HEK293 (cell line): ENCODE measurements at regions not wholly inside any gene's neighbourhood (a gene's known extent, or its start where the extent isn't known, plus 50 kb on each side); places are given as distances from the start of the nearest gene placed in this dataset.

Experiments
- CTCF ChIA-PET: fragments of 350-600 bp; formaldehyde crosslinking; extraction: SDS; loops from one replicate; lab custom pipeline; 2021; ENCODE audit warnings: antibody characterized with exemption; lab: Yijun Ruan, JAX
- POLR2A ChIA-PET: fragments of 300-600 bp; formaldehyde crosslinking; extraction: SDS; loops from one replicate; lab custom pipeline; 2020; ENCODE audit warnings: antibody characterized with exemption, inconsistent platforms; lab: Yijun Ruan, JAX
- H3K27ac ChIP-seq: fragments of 200-500 bp; sonication (Bioruptor generic); 2 replicates; pipeline ENCODE4 v1.5.1; 2014; ENCODE audit warnings: low read depth, low read length, control low read depth, inconsistent platforms; ENCODE audit errors: extremely low read depth
- H3K36me3 ChIP-seq, 2 experiments: fragments of 200-500 bp in 1 of 2; sonication (Bioruptor generic) in 1 of 2; 1 replicate in 1 of 2; 2 replicates in 1 of 2; pipeline ENCODE4 v1.5.1; 2014 to 2017; ENCODE audit warnings: inconsistent platforms in 2 of 2, low read length in 2 of 2; ENCODE audit not compliant: control insufficient read depth in 2 of 2, insufficient read depth in 1 of 2
- H3K4me1 ChIP-seq: fragments of 200-500 bp; sonication (Bioruptor generic); 2 replicates; pipeline ENCODE4 v1.5.1; 2014; ENCODE audit warnings: mild to moderate bottlenecking, low read length, inconsistent platforms; ENCODE audit not compliant: control insufficient read depth, insufficient read depth
- H3K4me3 ChIP-seq: 2 replicates; pipeline ENCODE4 v1.5.1; 2011; ENCODE audit warnings: low read depth, mild to moderate bottlenecking, control low read depth, low read length, moderate library complexity
- H3K9me3 ChIP-seq: fragments of 200-500 bp; sonication (Bioruptor generic); 2 replicates; pipeline ENCODE4 v1.5.1; 2014; ENCODE audit warnings: low read depth, low read length, inconsistent platforms; ENCODE audit not compliant: control insufficient read depth, insufficient read depth
- GFI1B ChIP-seq: fragments of 450-650 bp; formaldehyde crosslinking; IDR thresholded peaks from 2 replicates; pipeline ENCODE4 v1.5.1; 2016; ENCODE audit warnings: missing biosample characterization, missing genetic modification characterization
- KLF10 ChIP-seq: fragments of 450-650 bp; IDR thresholded peaks from 2 replicates; pipeline ENCODE4 v1.5.1; 2018; ENCODE audit warnings: missing biosample characterization, mild to moderate bottlenecking, missing genetic modification characterization
- ZBTB48 ChIP-seq: fragments of 450-650 bp; formaldehyde crosslinking; IDR thresholded peaks from 2 replicates; pipeline ENCODE4 v1.5.1; 2016; ENCODE audit warnings: missing biosample characterization, missing genetic modification characterization
- ZBTB8A ChIP-seq: fragments of 450-650 bp; formaldehyde crosslinking; IDR thresholded peaks from 2 replicates; pipeline ENCODE4 v1.5.1; 2016; ENCODE audit warnings: missing biosample characterization, missing genetic modification characterization
- ZIC2 ChIP-seq: fragments of 450-650 bp; formaldehyde crosslinking; IDR thresholded peaks from 2 replicates; pipeline ENCODE4 v1.5.1; 2016; ENCODE audit warnings: missing biosample characterization, missing genetic modification characterization
- ZNF211 ChIP-seq: fragments of 450-650 bp; formaldehyde crosslinking; IDR thresholded peaks from 2 replicates; pipeline ENCODE4 v1.5.1; 2016; ENCODE audit warnings: low read depth, missing biosample characterization, missing genetic modification characterization
- ZNF473 ChIP-seq: fragments of 450-650 bp; formaldehyde crosslinking; IDR thresholded peaks from 2 replicates; pipeline ENCODE4 v1.5.1; 2017; ENCODE audit warnings: missing biosample characterization, missing genetic modification characterization
- ZNF561 ChIP-seq: fragments of 450-650 bp; IDR thresholded peaks from 2 replicates; pipeline ENCODE4 v1.5.1; 2018; ENCODE audit warnings: missing biosample characterization, missing genetic modification characterization, borderline replicate concordance
- ZNF660 ChIP-seq: fragments of 450-650 bp; IDR thresholded peaks from 2 replicates; pipeline ENCODE4 v1.5.1; 2018; ENCODE audit warnings: missing biosample characterization, mild to moderate bottlenecking, missing genetic modification characterization
- ZNF76 ChIP-seq: fragments of 450-650 bp; formaldehyde crosslinking; IDR thresholded peaks from 2 replicates; pipeline ENCODE4; 2016; ENCODE audit warnings: low read depth, missing biosample characterization, missing genetic modification characterization, borderline replicate concordance
- ZNF843 ChIP-seq: fragments of 450-650 bp; formaldehyde crosslinking; IDR thresholded peaks from 2 replicates; pipeline ENCODE4 v1.5.1; 2016; ENCODE audit warnings: missing biosample characterization, missing genetic modification characterization
- TF ChIP-seq, protein P1 (sequence below): fragments of 450-650 bp; formaldehyde crosslinking; IDR thresholded peaks from 2 replicates; pipeline ENCODE4 v1.5.1; 2016; ENCODE audit warnings: missing biosample characterization, missing genetic modification characterization, borderline replicate concordance
- TF ChIP-seq, protein P2 (sequence below): fragments of 450-650 bp; formaldehyde crosslinking; IDR thresholded peaks from 2 replicates; pipeline ENCODE4 v1.5.1; 2016; ENCODE audit warnings: missing biosample characterization, missing genetic modification characterization
- TF ChIP-seq, protein P3 (sequence below): fragments of 450-650 bp; formaldehyde crosslinking; IDR thresholded peaks from 2 replicates; pipeline ENCODE4 v1.5.1; 2017; ENCODE audit warnings: missing biosample characterization, mild to moderate bottlenecking, missing genetic modification characterization, moderate library complexity
- TF ChIP-seq, protein P4 (sequence below): fragments of 450-650 bp; formaldehyde crosslinking; IDR thresholded peaks from 2 replicates; pipeline ENCODE4 v1.5.1; 2016; ENCODE audit warnings: missing biosample characterization, missing genetic modification characterization
- TF ChIP-seq, protein P5 (sequence below): fragments of 450-650 bp; formaldehyde crosslinking; IDR thresholded peaks from 2 replicates; pipeline ENCODE4 v1.5.1; 2017; ENCODE audit warnings: missing biosample characterization, missing genetic modification characterization
- TF ChIP-seq, protein P6 (sequence below): fragments of 450-650 bp; formaldehyde crosslinking; optimal IDR thresholded peaks from 2 replicates; pipeline ENCODE3; 2016; ENCODE audit warnings: missing biosample characterization, mild to moderate bottlenecking, missing genetic modification characterization

- CTCF ChIA-PET = interaction anchor here (0.6 kb wide), 1 partner anchor 21 kb away, joined by 3 read pairs; no protein-coding TSS in a partner anchor
- TF ChIP-seq ZBTB48 = no peak
- no peak for TF ChIP-seq ZNF473 (tag by site-specific recombination)
- TF ChIP-seq ZBTB8A = no peak
- no peak for TF ChIP-seq ZNF561 (tag by site-specific recombination)
- TF ChIP-seq, protein P1, sequence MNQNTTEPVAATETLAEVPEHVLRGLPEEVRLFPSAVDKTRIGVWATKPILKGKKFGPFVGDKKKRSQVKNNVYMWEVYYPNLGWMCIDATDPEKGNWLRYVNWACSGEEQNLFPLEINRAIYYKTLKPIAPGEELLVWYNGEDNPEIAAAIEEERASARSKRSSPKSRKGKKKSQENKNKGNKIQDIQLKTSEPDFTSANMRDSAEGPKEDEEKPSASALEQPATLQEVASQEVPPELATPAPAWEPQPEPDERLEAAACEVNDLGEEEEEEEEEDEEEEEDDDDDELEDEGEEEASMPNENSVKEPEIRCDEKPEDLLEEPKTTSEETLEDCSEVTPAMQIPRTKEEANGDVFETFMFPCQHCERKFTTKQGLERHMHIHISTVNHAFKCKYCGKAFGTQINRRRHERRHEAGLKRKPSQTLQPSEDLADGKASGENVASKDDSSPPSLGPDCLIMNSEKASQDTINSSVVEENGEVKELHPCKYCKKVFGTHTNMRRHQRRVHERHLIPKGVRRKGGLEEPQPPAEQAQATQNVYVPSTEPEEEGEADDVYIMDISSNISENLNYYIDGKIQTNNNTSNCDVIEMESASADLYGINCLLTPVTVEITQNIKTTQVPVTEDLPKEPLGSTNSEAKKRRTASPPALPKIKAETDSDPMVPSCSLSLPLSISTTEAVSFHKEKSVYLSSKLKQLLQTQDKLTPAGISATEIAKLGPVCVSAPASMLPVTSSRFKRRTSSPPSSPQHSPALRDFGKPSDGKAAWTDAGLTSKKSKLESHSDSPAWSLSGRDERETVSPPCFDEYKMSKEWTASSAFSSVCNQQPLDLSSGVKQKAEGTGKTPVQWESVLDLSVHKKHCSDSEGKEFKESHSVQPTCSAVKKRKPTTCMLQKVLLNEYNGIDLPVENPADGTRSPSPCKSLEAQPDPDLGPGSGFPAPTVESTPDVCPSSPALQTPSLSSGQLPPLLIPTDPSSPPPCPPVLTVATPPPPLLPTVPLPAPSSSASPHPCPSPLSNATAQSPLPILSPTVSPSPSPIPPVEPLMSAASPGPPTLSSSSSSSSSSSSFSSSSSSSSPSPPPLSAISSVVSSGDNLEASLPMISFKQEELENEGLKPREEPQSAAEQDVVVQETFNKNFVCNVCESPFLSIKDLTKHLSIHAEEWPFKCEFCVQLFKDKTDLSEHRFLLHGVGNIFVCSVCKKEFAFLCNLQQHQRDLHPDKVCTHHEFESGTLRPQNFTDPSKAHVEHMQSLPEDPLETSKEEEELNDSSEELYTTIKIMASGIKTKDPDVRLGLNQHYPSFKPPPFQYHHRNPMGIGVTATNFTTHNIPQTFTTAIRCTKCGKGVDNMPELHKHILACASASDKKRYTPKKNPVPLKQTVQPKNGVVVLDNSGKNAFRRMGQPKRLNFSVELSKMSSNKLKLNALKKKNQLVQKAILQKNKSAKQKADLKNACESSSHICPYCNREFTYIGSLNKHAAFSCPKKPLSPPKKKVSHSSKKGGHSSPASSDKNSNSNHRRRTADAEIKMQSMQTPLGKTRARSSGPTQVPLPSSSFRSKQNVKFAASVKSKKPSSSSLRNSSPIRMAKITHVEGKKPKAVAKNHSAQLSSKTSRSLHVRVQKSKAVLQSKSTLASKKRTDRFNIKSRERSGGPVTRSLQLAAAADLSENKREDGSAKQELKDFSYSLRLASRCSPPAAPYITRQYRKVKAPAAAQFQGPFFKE (tag by site-specific recombination) = no peak
- TF ChIP-seq ZIC2 (tag by site-specific recombination) = no peak
- TF ChIP-seq, protein P2, sequence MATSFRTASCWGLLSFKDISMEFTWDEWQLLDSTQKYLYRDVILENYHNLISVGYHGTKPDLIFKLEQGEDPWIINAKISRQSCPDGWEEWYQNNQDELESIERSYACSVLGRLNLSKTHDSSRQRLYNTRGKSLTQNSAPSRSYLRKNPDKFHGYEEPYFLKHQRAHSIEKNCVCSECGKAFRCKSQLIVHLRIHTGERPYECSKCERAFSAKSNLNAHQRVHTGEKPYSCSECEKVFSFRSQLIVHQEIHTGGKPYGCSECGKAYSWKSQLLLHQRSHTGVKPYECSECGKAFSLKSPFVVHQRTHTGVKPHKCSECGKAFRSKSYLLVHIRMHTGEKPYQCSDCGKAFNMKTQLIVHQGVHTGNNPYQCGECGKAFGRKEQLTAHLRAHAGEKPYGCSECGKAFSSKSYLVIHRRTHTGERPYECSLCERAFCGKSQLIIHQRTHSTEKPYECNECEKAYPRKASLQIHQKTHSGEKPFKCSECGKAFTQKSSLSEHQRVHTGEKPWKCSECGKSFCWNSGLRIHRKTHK = no peak
- TF ChIP-seq, protein P3, sequence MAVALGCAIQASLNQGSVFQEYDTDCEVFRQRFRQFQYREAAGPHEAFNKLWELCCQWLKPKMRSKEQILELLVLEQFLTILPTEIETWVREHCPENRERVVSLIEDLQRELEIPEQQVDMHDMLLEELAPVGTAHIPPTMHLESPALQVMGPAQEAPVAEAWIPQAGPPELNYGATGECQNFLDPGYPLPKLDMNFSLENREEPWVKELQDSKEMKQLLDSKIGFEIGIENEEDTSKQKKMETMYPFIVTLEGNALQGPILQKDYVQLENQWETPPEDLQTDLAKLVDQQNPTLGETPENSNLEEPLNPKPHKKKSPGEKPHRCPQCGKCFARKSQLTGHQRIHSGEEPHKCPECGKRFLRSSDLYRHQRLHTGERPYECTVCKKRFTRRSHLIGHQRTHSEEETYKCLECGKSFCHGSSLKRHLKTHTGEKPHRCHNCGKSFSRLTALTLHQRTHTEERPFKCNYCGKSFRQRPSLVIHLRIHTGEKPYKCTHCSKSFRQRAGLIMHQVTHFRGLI = no peak
- TF ChIP-seq ZNF843 = no peak
- no peak for TF ChIP-seq ZNF76
- TF ChIP-seq, protein P4, sequence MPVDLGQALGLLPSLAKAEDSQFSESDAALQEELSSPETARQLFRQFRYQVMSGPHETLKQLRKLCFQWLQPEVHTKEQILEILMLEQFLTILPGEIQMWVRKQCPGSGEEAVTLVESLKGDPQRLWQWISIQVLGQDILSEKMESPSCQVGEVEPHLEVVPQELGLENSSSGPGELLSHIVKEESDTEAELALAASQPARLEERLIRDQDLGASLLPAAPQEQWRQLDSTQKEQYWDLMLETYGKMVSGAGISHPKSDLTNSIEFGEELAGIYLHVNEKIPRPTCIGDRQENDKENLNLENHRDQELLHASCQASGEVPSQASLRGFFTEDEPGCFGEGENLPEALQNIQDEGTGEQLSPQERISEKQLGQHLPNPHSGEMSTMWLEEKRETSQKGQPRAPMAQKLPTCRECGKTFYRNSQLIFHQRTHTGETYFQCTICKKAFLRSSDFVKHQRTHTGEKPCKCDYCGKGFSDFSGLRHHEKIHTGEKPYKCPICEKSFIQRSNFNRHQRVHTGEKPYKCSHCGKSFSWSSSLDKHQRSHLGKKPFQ (tag by site-specific recombination) = no peak
- TF ChIP-seq KLF10 (tag by site-specific recombination) = no peak
- no peak for TF ChIP-seq ZNF660 (tag by site-specific recombination)
- TF ChIP-seq ZNF211 (tag by site-specific recombination) = no peak
- TF ChIP-seq, protein P5, sequence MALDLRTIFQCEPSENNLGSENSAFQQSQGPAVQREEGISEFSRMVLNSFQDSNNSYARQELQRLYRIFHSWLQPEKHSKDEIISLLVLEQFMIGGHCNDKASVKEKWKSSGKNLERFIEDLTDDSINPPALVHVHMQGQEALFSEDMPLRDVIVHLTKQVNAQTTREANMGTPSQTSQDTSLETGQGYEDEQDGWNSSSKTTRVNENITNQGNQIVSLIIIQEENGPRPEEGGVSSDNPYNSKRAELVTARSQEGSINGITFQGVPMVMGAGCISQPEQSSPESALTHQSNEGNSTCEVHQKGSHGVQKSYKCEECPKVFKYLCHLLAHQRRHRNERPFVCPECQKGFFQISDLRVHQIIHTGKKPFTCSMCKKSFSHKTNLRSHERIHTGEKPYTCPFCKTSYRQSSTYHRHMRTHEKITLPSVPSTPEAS = no peak
- no peak for TF ChIP-seq GFI1B
- TF ChIP-seq, protein P6, sequence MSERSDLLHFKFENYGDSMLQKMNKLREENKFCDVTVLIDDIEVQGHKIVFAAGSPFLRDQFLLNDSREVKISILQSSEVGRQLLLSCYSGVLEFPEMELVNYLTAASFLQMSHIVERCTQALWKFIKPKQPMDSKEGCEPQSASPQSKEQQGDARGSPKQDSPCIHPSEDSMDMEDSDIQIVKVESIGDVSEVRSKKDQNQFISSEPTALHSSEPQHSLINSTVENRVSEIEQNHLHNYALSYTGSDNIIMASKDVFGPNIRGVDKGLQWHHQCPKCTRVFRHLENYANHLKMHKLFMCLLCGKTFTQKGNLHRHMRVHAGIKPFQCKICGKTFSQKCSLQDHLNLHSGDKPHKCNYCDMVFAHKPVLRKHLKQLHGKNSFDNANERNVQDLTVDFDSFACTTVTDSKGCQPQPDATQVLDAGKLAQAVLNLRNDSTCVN (tag by site-specific recombination) = no peak
- H3K9me3 ChIP-seq = no peaks in the 10 kb centered on the region
- H3K4me1 ChIP-seq = no peaks in the 10 kb centered on the region
- no peak overlapping the region for H3K27ac ChIP-seq
- H3K4me3 ChIP-seq = no peak overlapping the region
- POLR2A ChIA-PET = no interaction called here
- no peaks in the 10 kb centered on the region for H3K36me3 ChIP-seq
Observed at GRCh38 chr16:59238246-59238645, 504.1 kb upstream of the GOT2 start.
